Thoracic aorta (tissue), 2 donors: ENCODE measurements at regions not wholly inside any gene's neighbourhood (a gene's known extent, or its start where the extent isn't known, plus 50 kb on each side); places are given as distances from the start of the nearest gene placed in this dataset.

ENCODE experiments used
- ATAC-seq: fragments of 150-250 bp; one replicate; pipeline ENCODE4 v1.8.0; 2017; ENCODE audit warnings: low read depth; ENCODE audit not compliant: insufficient number of reproducible peaks, low FRiP score
- DNase-seq: peaks from one replicate; pipeline ENCODE4 v3.0.0-alpha.2; 2020; ENCODE audit warnings: low spot score
- H3K27ac ChIP-seq, 2 donors: fragments of 200-600 bp; sonication (generic); 1 replicate in 1 of 2; 2 replicates in 1 of 2; pipeline ENCODE4 v1.5.1; 2016; ENCODE audit warnings: mild to moderate bottlenecking in 2 of 2, moderate library complexity in 2 of 2
- H3K27me3 ChIP-seq: fragments of 200-600 bp; sonication (generic); replicated peaks from 2 replicates; pipeline ENCODE4 v1.6.0; 2016; ENCODE audit warnings: mild to moderate bottlenecking; ENCODE audit not compliant: insufficient read depth
- H3K36me3 ChIP-seq: fragments of 200-600 bp; sonication (generic); one replicate; pipeline ENCODE4 v1.5.1; 2016
- H3K4me1 ChIP-seq, 2 donors: fragments of 200-600 bp; sonication (generic); 1 replicate in 1 of 2; 2 replicates in 1 of 2; pipeline versions ENCODE4 v1.5.1 to v1.6.0; 2016; ENCODE audit warnings: low read depth in 2 of 2, mild to moderate bottlenecking in 1 of 2; ENCODE audit not compliant: control insufficient read depth in 1 of 2
- H3K4me3 ChIP-seq: fragments of 200-600 bp; sonication (generic); 2 replicates; pipeline ENCODE4 v1.5.1; 2016; ENCODE audit warnings: mild to moderate bottlenecking
- H3K9me3 ChIP-seq: fragments of 200-600 bp; sonication (generic); 2 replicates; pipeline ENCODE4 v1.5.1; 2016
- CTCF ChIP-seq: fragments of 200-600 bp; sonication (generic); IDR thresholded peaks from one replicate; pipeline ENCODE4 v1.5.1; 2019; ENCODE audit warnings: antibody characterized with exemption

GRCh38 chr6:105886814-105887544 lies 199.2 kb upstream of the PRDM1 start:
- Histone ChIP-seq H3K4me1 (no peaks in the 10 kb centered on the region), H3K27ac (no peak overlapping the region), H3K27me3 (no peaks in the 10 kb centered on the region), H3K4me3 (no peak overlapping the region), H3K36me3 (no peaks in the 10 kb centered on the region), H3K9me3 (no peaks in the 10 kb centered on the region)
- DNase-seq, result no peak
- TF ChIP-seq CTCF, result no peak
- no peak for ATAC-seq

- Histone ChIP-seq H3K9me3 (no peaks in the 10 kb centered on the region), H3K27me3 (no peaks in the 10 kb centered on the region), H3K4me3 (no peak overlapping the region), H3K27ac (no peak overlapping the region), H3K36me3 (no peaks in the 10 kb centered on the region), H3K4me1 (no peaks in the 10 kb centered on the region)
- no peak for ATAC-seq
- no peak for DNase-seq
- TF ChIP-seq CTCF, result no peak
These were observed 199.9 kb upstream of the PRDM1 start for GRCh38 chr6:105886066-105886813.

GRCh38 chr6:105884426-105884825 lies 201.7 kb upstream of the PRDM1 start:
- H3K27ac ChIP-seq, result no peak overlapping the region
- no peak for ATAC-seq
- no peak overlapping the region for H3K4me3 ChIP-seq
- no peak for TF ChIP-seq CTCF
- H3K36me3 ChIP-seq, result no peaks in the 10 kb centered on the region
- H3K9me3 ChIP-seq, result no peaks in the 10 kb centered on the region
- no peak for DNase-seq
- no peaks in the 10 kb centered on the region for H3K4me1 ChIP-seq
- no peaks in the 10 kb centered on the region for H3K27me3 ChIP-seq

- H3K9me3 ChIP-seq, result no peaks in the 10 kb centered on the region
- no peak for DNase-seq
- no peak overlapping the region for H3K27ac ChIP-seq
- no peak overlapping the region for H3K4me3 ChIP-seq
- H3K4me1 ChIP-seq, result no peaks in the 10 kb centered on the region
- no peaks in the 10 kb centered on the region for H3K36me3 ChIP-seq
- no peak for TF ChIP-seq CTCF
- no peaks in the 10 kb centered on the region for H3K27me3 ChIP-seq
- no peak for ATAC-seq
These were observed 202.1 kb upstream of the PRDM1 start for GRCh38 chr6:105884011-105884410.

GRCh38 chr6:105882828-105883227 lies 203.3 kb upstream of the PRDM1 start:
- TF ChIP-seq CTCF, result no peak
- no peaks in the 10 kb centered on the region for H3K27me3 ChIP-seq
- no peak overlapping the region for H3K27ac ChIP-seq
- no peaks in the 10 kb centered on the region for H3K4me1 ChIP-seq
- no peak overlapping the region for H3K4me3 ChIP-seq
- ATAC-seq, result no peak
- H3K9me3 ChIP-seq, result no peaks in the 10 kb centered on the region
- no peak for DNase-seq
- H3K36me3 ChIP-seq, result no peaks in the 10 kb centered on the region
